Gastrocnemius medialis (tissue), 4 donors: ENCODE measurements at regions not wholly inside any gene's neighbourhood (a gene's known extent, or its start where the extent isn't known, plus 50 kb on each side); places are given as distances from the start of the nearest gene placed in this dataset.

ENCODE experiments used
- ATAC-seq, 2 donors: fragments of 150-250 bp; one replicate each; pipeline ENCODE4 v1.9.1; 2016
- DNase-seq, 2 donors: peaks; one replicate each; pipeline ENCODE4 v3.0.0-alpha.2; 2019
- H3K27ac ChIP-seq, 4 donors: fragments of 200-600 bp; sonication (generic); 1 replicate in 1 of 4; 2 replicates in 3 of 4; pipeline ENCODE4 v1.5.1; 2016 to 2018; ENCODE audit warnings: mild to moderate bottlenecking in 2 of 4, moderate library complexity in 1 of 4
- H3K27me3 ChIP-seq, 3 donors: fragments of 200-600 bp; sonication (generic) in 2 of 3; 1 replicate in 1 of 3; 2 replicates in 2 of 3; pipeline versions ENCODE4 v1.5.1 to v1.6.0; 2016 to 2019; ENCODE audit warnings: mild to moderate bottlenecking in 1 of 3, moderate library complexity in 1 of 3
- H3K36me3 ChIP-seq, 2 donors: fragments of 200-600 bp; sonication (generic) in 1 of 2; one replicate each; pipeline ENCODE4 v1.5.1; 2017 to 2018
- H3K4me1 ChIP-seq, 2 donors: fragments of 200-600 bp; sonication (generic) in 1 of 2; one replicate each; pipeline ENCODE4 v1.5.1; 2016 to 2017; ENCODE audit warnings: mild to moderate bottlenecking in 2 of 2
- H3K4me3 ChIP-seq, 4 donors: fragments of 200-600 bp; sonication (generic) in 3 of 4; 1 replicate in 1 of 4; 2 replicates in 3 of 4; pipeline ENCODE4 v1.5.1; 2016 to 2019; ENCODE audit warnings: mild to moderate bottlenecking in 2 of 4
- H3K9me3 ChIP-seq, 3 donors: fragments of 200-600 bp; sonication (generic) in 2 of 3; 1 replicate in 1 of 3; 2 replicates in 2 of 3; pipeline ENCODE4 v1.5.1; 2016 to 2019
- POLR2A ChIP-seq, 2 donors: fragments of 450-650 bp; IDR thresholded peaks; one replicate each; pipeline ENCODE4 v1.6.1; 2017; ENCODE audit warnings: antibody characterized with exemption in 2 of 2, mild to moderate bottlenecking in 2 of 2, moderate library complexity in 2 of 2
- in situ Hi-C, 4 donors: fragments of 200-750 bp; cut with MboI; loops; one replicate each; pipeline versions ENCODE4 v1.15.0 to v1.8.0; 2017; ENCODE audit warnings: low sequenced_read_pairs in 4 of 4
- intact Hi-C: fragments of 100-400 bp; cut with DNase I; formaldehyde crosslinking; loops from one replicate; pipeline ENCODE4 v1.15.1; 2023; ENCODE audit warnings: low total_unique reads
- TF ChIP-seq, protein P1 (sequence below), 5 experiments: fragments of 450-650 bp in 3 of 5; fragments of 200-600 bp in 2 of 5; sonication (generic) in 2 of 5; IDR thresholded peaks in 4 of 5; conservative IDR thresholded peaks in 1 of 5; 1 replicate in 4 of 5; 2 replicates in 1 of 5; pipeline ENCODE4 v1.5.1; 2016 to 2019; ENCODE audit warnings: antibody characterized with exemption in 5 of 5, mild to moderate bottlenecking in 3 of 5, moderate library complexity in 3 of 5

DNA sequence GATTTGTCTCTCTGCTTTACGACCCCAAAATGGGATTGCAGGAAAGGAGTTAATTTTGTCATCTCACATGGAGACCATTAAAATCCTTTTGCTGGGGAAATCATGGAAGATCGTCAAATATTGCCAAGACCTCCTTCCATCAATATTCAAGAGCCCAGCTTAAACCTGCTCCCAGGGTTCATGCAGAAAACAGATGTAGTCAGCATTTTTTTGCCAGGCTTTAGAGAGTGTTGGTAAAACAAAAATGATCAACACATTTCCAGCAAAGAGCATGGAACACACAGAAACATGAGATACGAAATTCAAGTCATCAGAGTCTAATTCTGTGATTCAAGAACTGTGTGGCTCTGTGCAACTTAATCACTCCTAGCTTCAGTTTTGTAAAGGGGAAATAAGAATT, 118.0 kb upstream of the ATP10A start:
- ATAC-seq (no peak), DNase-seq (no peak)
- Histone ChIP-seq H3K4me1 (no peaks in the 10 kb centered on the region), H3K36me3 (no peaks in the 10 kb centered on the region), H3K27ac (no peak overlapping the region), H3K9me3 (no peaks in the 10 kb centered on the region), H3K4me3 (no peak overlapping the region), H3K27me3 (no peaks in the 10 kb centered on the region)
- in situ Hi-C loops (loop anchor here in 1 of 4 donors (10.0 kb wide), 1 partner anchor 56 kb away; no protein-coding TSS in a partner anchor), intact Hi-C loops (no loop called here)
- no peak for TF ChIP-seq POLR2A (IDR thresholded peaks at IDR 0.05)
- TF ChIP-seq, protein P1, sequence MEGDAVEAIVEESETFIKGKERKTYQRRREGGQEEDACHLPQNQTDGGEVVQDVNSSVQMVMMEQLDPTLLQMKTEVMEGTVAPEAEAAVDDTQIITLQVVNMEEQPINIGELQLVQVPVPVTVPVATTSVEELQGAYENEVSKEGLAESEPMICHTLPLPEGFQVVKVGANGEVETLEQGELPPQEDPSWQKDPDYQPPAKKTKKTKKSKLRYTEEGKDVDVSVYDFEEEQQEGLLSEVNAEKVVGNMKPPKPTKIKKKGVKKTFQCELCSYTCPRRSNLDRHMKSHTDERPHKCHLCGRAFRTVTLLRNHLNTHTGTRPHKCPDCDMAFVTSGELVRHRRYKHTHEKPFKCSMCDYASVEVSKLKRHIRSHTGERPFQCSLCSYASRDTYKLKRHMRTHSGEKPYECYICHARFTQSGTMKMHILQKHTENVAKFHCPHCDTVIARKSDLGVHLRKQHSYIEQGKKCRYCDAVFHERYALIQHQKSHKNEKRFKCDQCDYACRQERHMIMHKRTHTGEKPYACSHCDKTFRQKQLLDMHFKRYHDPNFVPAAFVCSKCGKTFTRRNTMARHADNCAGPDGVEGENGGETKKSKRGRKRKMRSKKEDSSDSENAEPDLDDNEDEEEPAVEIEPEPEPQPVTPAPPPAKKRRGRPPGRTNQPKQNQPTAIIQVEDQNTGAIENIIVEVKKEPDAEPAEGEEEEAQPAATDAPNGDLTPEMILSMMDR (IDR thresholded peaks at IDR 0.05 in 4 of 5, conservative IDR thresholded peaks at IDR 0.05 in 1 of 5), result no peak

DNA sequence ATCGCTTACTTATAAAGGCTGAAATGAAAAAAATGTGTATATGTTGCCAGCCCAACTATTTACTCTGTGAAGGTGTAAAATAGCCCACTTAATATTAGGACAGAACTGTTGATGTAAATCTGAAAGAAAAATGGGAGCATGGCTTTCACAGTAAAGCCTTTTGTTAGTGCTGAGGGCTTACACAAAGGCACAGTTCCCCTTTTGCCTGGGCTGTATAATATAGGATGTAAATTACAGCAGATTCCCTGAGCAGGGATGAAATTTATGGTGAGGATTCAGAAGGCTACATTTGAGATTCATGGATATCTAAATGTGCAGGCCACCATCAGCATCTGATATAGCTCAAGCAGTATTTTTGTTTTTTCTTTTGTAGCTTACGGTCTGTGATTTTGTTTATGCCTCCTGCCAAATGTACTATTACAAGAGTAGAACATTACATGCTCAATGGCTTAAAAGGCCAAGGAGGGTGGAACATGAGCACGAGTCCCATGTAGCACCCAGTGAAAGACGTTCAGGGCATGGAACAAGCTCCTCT, 109.1 kb upstream of the ATP10A start:
- TF ChIP-seq, protein P1 (IDR thresholded peaks at IDR 0.05 in 4 of 5, conservative IDR thresholded peaks at IDR 0.05 in 1 of 5), result no peak
- no peak for TF ChIP-seq POLR2A (IDR thresholded peaks at IDR 0.05)
- no peaks in the 10 kb centered on the region for H3K27me3 ChIP-seq
- DNase-seq (no peak), ATAC-seq (no peak)
- intact Hi-C loops, result no loop called here
- H3K4me3 ChIP-seq, result no peak overlapping the region
- no peak overlapping the region for H3K27ac ChIP-seq
- no peaks in the 10 kb centered on the region for H3K9me3 ChIP-seq
- no peaks in the 10 kb centered on the region for H3K36me3 ChIP-seq
- H3K4me1 ChIP-seq, result no peaks in the 10 kb centered on the region
- in situ Hi-C loops, result no loop called here

DNA sequence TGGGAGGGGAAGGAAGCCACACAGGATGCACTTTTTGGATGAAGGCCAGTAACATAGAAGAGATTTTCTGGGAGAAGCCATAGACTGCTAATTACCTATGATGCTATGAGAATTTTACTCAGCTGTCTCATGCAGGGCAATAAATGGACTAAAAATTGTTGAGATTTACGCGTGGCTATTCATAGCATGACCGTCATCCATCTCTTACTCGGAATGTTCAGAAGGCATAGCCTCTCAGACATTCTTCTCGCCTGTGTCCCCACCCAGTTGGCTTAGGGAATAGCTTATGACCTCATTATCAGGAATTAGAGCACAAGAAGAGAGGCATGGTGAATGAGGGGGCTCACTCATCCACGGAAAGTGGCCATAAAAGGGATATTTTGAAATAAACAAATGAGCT, 107.9 kb upstream of the ATP10A start:
- in situ Hi-C loops, result no loop called here
- no peak overlapping the region for H3K27ac ChIP-seq

DNA sequence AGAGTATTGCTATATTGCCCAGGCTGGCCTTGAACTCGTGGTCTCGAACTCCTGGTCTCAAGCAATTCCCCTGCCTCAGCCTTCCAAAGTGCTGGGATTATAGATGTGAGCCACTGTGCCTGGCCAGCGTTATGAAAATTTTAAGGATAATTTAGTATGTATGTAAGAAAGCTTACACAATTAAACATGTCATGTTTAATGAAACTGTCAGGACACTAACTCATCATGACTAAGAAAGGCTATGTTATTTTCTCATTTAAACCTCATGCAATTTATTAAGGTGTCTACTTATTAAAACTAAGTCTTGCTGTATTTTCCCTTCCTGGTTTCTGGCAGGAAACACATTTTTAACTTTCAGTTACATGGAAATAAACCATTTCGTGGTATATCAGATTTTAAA, 106.8 kb upstream of the ATP10A start:
- DNase-seq (no peak), ATAC-seq (no peak)
- no peak for TF ChIP-seq POLR2A (IDR thresholded peaks at IDR 0.05)
- TF ChIP-seq, protein P1 (IDR thresholded peaks at IDR 0.05 in 4 of 5, conservative IDR thresholded peaks at IDR 0.05 in 1 of 5), result no peak
- Histone ChIP-seq H3K27me3 (no peaks in the 10 kb centered on the region), H3K4me3 (no peak overlapping the region), H3K9me3 (no peaks in the 10 kb centered on the region), H3K36me3 (no peaks in the 10 kb centered on the region), H3K4me1 (no peaks in the 10 kb centered on the region), H3K27ac (no peak overlapping the region)
- in situ Hi-C loops, result no loop called here
- intact Hi-C loops, result no loop called here

More for the DNA sequence above, 107.9 kb upstream of the ATP10A start:
- intact Hi-C loops, result no loop called here
- Histone ChIP-seq H3K27me3 (no peaks in the 10 kb centered on the region), H3K4me1 (no peaks in the 10 kb centered on the region), H3K9me3 (no peaks in the 10 kb centered on the region), H3K36me3 (no peaks in the 10 kb centered on the region), H3K4me3 (no peak overlapping the region)
- DNase-seq (no peak), ATAC-seq (no peak)
- TF ChIP-seq, protein P1 (IDR thresholded peaks at IDR 0.05 in 4 of 5, conservative IDR thresholded peaks at IDR 0.05 in 1 of 5), result no peak
- TF ChIP-seq POLR2A (IDR thresholded peaks at IDR 0.05), result no peak

DNA sequence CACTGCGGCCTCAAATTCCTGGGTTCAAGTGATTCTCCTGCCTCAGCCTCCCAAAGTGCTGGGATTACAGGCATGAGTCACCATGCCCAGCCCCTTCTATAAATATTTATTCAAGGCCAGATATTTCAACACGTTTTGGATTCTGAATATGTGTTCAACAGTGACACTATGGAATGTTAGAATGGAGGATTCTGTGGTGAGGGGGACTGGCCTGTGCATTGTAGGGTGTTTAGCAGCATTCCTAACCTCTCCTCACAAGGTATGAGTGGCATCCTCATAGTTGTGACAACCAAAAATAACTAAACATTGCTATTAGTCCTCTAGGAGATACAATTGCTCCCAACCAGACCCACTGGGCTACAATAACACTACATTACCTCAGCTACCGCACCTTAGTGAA, 104.0 kb upstream of the ATP10A start:
- no peaks in the 10 kb centered on the region for H3K36me3 ChIP-seq
- no peaks in the 10 kb centered on the region for H3K27me3 ChIP-seq
- H3K27ac ChIP-seq, result no peak overlapping the region
- no peaks in the 10 kb centered on the region for H3K9me3 ChIP-seq
- no peak for TF ChIP-seq POLR2A (IDR thresholded peaks at IDR 0.05)
- TF ChIP-seq, protein P1 (IDR thresholded peaks at IDR 0.05 in 4 of 5, conservative IDR thresholded peaks at IDR 0.05 in 1 of 5), result no peak
- no peaks in the 10 kb centered on the region for H3K4me1 ChIP-seq
- no peak for DNase-seq
- H3K4me3 ChIP-seq, result no peak overlapping the region
- ATAC-seq, result no peak
- in situ Hi-C loops (no loop called here), intact Hi-C loops (no loop called here)
